SU-DHL-6 (cell line): ENCODE measurements at regions not wholly inside any gene's neighbourhood (a gene's known extent, or its start where the extent isn't known, plus 50 kb on each side); places are given as distances from the start of the nearest gene placed in this dataset.

Experiments
- H2AFZ ChIP-seq: fragments of 200-600 bp; sonication (generic); 2 replicates; pipeline ENCODE4 v1.6.1; 2014; ENCODE audit warnings: low read depth, mild to moderate bottlenecking, moderate library complexity, mixed read lengths, antibody characterized with exemption, low read length; ENCODE audit not compliant: severe bottlenecking
- H3F3A ChIP-seq: fragments of 200-600 bp; shearing (Covaris generic); 2 replicates; pipeline ENCODE4 v1.6.0; 2016; ENCODE audit warnings: antibody characterized with exemption, mild to moderate bottlenecking; ENCODE audit not compliant: insufficient read depth
- H3K27ac ChIP-seq: fragments of 200-600 bp; sonication (generic); 2 replicates; pipeline ENCODE4 v1.5.1; 2016; ENCODE audit warnings: low read depth, mild to moderate bottlenecking, low read length, moderate library complexity, mixed read lengths
- H3K27me3 ChIP-seq: fragments of 200-600 bp; sonication (generic), shearing (Covaris generic); 2 replicates; pipeline ENCODE4 v1.6.0; 2014; ENCODE audit warnings: mild to moderate bottlenecking, low read length
- H3K36me3 ChIP-seq: fragments of 200-600 bp; sonication (generic); 2 replicates; pipeline ENCODE4 v1.6.1; 2014; ENCODE audit warnings: mild to moderate bottlenecking, low read length, mixed read lengths
- H3K4me2 ChIP-seq: fragments of 300-600, 200-600 bp; shearing (Covaris generic), sonication (generic); 2 replicates; pipeline ENCODE4 v1.6.0; 2014; ENCODE audit warnings: low read length, low read depth, mild to moderate bottlenecking; ENCODE audit not compliant: poor library complexity, severe bottlenecking
- H3K4me3 ChIP-seq: fragments of 200-600 bp; sonication (generic); 2 replicates; pipeline ENCODE4 v1.5.1; 2014; ENCODE audit warnings: antibody characterized with exemption, low read length, mild to moderate bottlenecking, mixed read lengths; ENCODE audit not compliant: insufficient read depth, poor library complexity, severe bottlenecking
- H3K79me2 ChIP-seq: fragments of 200-600 bp; sonication (generic); 2 replicates; pipeline ENCODE4 v1.6.1; 2014; ENCODE audit warnings: mild to moderate bottlenecking, low read length, moderate library complexity; ENCODE audit not compliant: insufficient read depth
- H3K9ac ChIP-seq: fragments of 200-600 bp; sonication (generic); 2 replicates; pipeline ENCODE4 v1.7.0; 2014; ENCODE audit warnings: mild to moderate bottlenecking, low read length
- H3K9me2 ChIP-seq: fragments of 200-600 bp; sonication (generic); replicated peaks from 2 replicates; pipeline ENCODE4 v1.6.1; 2014; ENCODE audit warnings: low read length; ENCODE audit not compliant: insufficient read depth
- H3K9me3 ChIP-seq: fragments of 200-600 bp; sonication (generic); 2 replicates; pipeline ENCODE4 v1.6.1; 2014; ENCODE audit warnings: low read length, mixed read lengths; ENCODE audit not compliant: insufficient read depth
- H4K20me1 ChIP-seq: fragments of 200-600 bp; sonication (generic); 2 replicates; pipeline ENCODE4 v1.6.1; 2014; ENCODE audit warnings: low read depth, mild to moderate bottlenecking, antibody characterized with exemption, low read length, moderate library complexity, mixed read lengths
- EZH2phosphoT487 ChIP-seq: fragments of 200-600 bp; sonication (generic), shearing (Covaris generic); conservative IDR thresholded peaks from 2 replicates; pipeline ENCODE4 v1.6.1; 2018; ENCODE audit warnings: mild to moderate bottlenecking, antibody characterized with exemption, low read length, moderate library complexity, mixed read lengths
- TF ChIP-seq, protein P1 (sequence below): fragments of 200-600 bp; sonication (generic); IDR thresholded peaks from one replicate; pipeline ENCODE4 v1.5.1; 2017; ENCODE audit warnings: antibody characterized with exemption, mild to moderate bottlenecking, low read length, moderate library complexity; ENCODE audit not compliant: insufficient read depth, poor library complexity, severe bottlenecking

DNA sequence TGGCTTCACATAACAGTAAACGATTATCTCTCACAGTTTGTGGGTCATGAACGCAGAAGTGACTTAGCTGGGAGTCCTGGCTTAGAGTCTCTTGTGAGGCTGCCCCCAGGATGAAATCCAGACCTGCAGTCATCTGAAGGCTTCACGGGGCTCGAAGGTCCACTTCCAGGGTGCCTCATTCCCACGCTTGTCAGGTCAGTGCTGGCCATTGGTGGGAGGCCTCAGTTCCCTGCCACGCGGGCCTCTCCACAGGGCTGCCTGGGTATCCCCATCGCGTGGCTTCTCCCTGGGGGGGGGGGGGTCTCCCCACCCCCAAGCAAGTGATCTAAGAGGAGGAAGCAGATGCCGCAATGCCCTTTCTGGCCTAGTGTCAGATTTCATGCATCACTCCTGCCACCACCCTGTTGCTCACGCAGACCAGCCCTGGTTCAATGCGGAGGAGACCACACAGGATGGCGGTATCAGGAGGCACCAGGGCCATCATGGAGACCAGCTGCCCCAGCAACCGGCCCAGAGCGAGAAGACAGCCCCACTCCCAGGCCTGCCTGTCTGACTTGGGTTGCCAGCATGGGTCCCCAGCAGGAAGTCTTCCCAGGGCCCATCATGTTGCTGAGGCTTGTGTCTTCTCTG is 77.3 kb upstream of the CDH5 start:
- Histone ChIP-seq H3K27me3 (no peaks in the 10 kb centered on the region), H3K9ac (no peak overlapping the region), H3K79me2 (no peaks in the 10 kb centered on the region), H3K4me2 (no peak overlapping the region), H3K36me3 (no peaks in the 10 kb centered on the region), H3K9me2 (no peaks in the 10 kb centered on the region), H3K9me3 (no peaks in the 10 kb centered on the region), H2AFZ (no peak overlapping the region), H4K20me1 (no peaks in the 10 kb centered on the region), H3F3A (no peaks in the 10 kb centered on the region), H3K4me3 (no peak overlapping the region), H3K27ac (no peak overlapping the region)
- no peak for TF ChIP-seq EZH2phosphoT487

DNA sequence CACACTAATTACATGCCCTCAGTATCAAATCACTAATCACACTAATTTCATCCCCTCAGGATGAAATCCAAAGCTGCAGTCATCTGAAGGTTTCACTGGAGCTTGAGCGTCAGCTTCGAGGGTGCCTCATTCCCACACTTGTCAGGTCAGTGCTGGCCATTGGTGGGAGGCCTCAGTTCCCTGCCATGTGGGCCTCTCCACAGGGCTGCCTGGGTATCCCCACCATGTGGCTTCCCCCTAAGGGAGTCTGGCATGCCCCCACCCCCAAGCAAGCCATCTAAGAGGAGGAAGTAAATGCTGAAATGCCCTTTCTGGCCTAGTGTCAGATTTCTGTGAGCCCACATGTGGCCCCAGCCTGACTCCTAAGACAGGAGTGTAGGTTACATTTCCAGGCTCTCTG is 78.6 kb upstream of the CDH5 start:
- Histone ChIP-seq H3K27ac (no peak overlapping the region), H3K79me2 (no peaks in the 10 kb centered on the region), H3K9ac (no peak overlapping the region), H4K20me1 (no peaks in the 10 kb centered on the region), H3K9me3 (no peaks in the 10 kb centered on the region), H3K36me3 (no peaks in the 10 kb centered on the region), H3K4me3 (no peak overlapping the region), H3K9me2 (no peaks in the 10 kb centered on the region), H3F3A (no peaks in the 10 kb centered on the region), H3K27me3 (no peaks in the 10 kb centered on the region), H3K4me2 (no peak overlapping the region), H2AFZ (no peak overlapping the region)
- TF ChIP-seq, protein P1, sequence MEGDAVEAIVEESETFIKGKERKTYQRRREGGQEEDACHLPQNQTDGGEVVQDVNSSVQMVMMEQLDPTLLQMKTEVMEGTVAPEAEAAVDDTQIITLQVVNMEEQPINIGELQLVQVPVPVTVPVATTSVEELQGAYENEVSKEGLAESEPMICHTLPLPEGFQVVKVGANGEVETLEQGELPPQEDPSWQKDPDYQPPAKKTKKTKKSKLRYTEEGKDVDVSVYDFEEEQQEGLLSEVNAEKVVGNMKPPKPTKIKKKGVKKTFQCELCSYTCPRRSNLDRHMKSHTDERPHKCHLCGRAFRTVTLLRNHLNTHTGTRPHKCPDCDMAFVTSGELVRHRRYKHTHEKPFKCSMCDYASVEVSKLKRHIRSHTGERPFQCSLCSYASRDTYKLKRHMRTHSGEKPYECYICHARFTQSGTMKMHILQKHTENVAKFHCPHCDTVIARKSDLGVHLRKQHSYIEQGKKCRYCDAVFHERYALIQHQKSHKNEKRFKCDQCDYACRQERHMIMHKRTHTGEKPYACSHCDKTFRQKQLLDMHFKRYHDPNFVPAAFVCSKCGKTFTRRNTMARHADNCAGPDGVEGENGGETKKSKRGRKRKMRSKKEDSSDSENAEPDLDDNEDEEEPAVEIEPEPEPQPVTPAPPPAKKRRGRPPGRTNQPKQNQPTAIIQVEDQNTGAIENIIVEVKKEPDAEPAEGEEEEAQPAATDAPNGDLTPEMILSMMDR, result no peak
- TF ChIP-seq EZH2phosphoT487, result no peak

DNA sequence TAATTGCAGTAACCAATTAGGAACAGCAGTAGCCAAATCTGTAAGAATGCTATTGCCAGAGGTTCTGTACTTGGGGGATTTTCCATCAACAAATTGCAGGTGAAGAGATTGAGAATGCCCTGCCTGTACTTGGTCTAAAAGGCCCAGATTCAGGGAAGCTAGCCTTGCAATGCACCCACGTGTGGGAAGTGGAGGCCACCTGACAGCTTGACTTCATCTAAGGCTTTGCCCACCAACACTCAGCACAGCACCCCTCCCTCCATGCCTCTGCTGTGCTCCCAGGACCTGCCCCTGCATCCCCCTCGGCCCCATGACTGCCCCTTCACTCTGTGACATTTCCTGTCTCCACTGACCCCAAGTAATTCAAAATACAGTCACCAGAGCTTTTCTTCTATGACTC is 79.1 kb upstream of the CDH5 start:
- Histone ChIP-seq H3K36me3 (no peaks in the 10 kb centered on the region), H3K9me2 (no peaks in the 10 kb centered on the region), H3K9ac (no peak overlapping the region), H2AFZ (no peak overlapping the region), H3K27ac (no peak overlapping the region), H3K27me3 (no peaks in the 10 kb centered on the region), H3K4me2 (no peak overlapping the region), H3K9me3 (no peaks in the 10 kb centered on the region), H3K4me3 (no peak overlapping the region), H3F3A (no peaks in the 10 kb centered on the region), H4K20me1 (no peaks in the 10 kb centered on the region), H3K79me2 (no peaks in the 10 kb centered on the region)
- TF ChIP-seq, protein P1, result no peak
- no peak for TF ChIP-seq EZH2phosphoT487

DNA sequence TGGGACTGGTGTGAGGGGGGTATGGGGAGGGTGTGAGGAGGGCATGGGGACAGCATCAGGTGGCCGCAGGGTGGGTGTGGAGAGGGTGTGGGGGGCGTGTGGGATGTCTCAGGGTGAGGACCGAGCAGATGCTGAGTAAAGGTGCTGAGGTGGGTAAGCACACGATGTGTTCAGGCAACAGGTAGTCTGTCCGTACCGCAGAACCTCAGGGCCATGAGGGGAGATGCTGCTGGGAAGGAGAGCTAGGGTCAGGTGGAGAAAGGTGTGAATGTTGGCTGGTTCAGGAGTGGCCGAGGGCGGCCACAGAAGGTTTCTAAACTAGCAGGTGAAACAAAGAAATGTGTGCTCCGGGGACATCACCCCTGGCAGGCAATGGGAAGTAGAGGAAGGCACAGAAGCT is 80.0 kb upstream of the CDH5 start:
- H3K27me3 ChIP-seq, result no peaks in the 10 kb centered on the region
- no peak overlapping the region for H3K27ac ChIP-seq
- no peaks in the 10 kb centered on the region for H3K36me3 ChIP-seq
- no peak overlapping the region for H3K9ac ChIP-seq
- H3K4me2 ChIP-seq, result no peak overlapping the region
- no peaks in the 10 kb centered on the region for H3K9me3 ChIP-seq
- H2AFZ ChIP-seq, result no peak overlapping the region
- H3K79me2 ChIP-seq, result no peaks in the 10 kb centered on the region
- no peak overlapping the region for H3K4me3 ChIP-seq
- H4K20me1 ChIP-seq, result no peaks in the 10 kb centered on the region
- no peaks in the 10 kb centered on the region for H3K9me2 ChIP-seq
- no peaks in the 10 kb centered on the region for H3F3A ChIP-seq
- TF ChIP-seq, protein P1, result no peak
- TF ChIP-seq EZH2phosphoT487, result no peak
